ENCODE measurements at regions not wholly inside any gene's neighbourhood (a gene's known extent, or its start where the extent isn't known, plus 50 kb on each side); places are given as distances from the start of the nearest gene placed in this dataset.

DNA sequence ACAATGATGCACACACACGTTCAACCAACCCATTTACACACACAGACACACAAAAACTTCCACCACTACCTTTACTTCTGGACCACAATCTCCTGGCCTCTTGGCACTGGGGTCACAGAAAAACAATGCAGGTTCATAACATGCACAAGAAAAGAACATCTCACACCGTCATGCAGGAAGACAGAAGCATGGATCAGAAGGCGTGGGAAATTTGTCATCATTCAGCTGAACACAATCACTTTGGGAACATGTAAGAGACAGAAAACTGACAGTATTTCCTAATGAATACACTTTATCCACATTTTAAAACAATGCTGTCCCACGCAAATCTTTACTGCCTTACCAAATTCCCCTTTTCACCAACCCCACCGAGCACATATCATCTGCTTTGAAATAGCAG lies 501.9 kb upstream of the KLHL29 start:
- no peak overlapping the region for H3K4me3 ChIP-seq
- Mint-ChIP-seq H3K27ac (no peak overlapping the region), H3K4me1 (peaks cover 33% of the 10 kb centered on the region), H3K36me3 (no peaks in the 10 kb centered on the region), H3K9me3 (no peaks in the 10 kb centered on the region), H3K4me3 (no peak overlapping the region), H3K27me3 (ENCODE audit: insufficient read depth, low read depth) (peaks cover 4% of the 10 kb centered on the region)
- H3K79me2 ChIP-seq (ENCODE audit: low read depth), result no peaks in the 10 kb centered on the region
- no peak for TF ChIP-seq EZH2phosphoT487 (IDR thresholded peaks at IDR 0.05)
- TF ChIP-seq, protein P1, sequence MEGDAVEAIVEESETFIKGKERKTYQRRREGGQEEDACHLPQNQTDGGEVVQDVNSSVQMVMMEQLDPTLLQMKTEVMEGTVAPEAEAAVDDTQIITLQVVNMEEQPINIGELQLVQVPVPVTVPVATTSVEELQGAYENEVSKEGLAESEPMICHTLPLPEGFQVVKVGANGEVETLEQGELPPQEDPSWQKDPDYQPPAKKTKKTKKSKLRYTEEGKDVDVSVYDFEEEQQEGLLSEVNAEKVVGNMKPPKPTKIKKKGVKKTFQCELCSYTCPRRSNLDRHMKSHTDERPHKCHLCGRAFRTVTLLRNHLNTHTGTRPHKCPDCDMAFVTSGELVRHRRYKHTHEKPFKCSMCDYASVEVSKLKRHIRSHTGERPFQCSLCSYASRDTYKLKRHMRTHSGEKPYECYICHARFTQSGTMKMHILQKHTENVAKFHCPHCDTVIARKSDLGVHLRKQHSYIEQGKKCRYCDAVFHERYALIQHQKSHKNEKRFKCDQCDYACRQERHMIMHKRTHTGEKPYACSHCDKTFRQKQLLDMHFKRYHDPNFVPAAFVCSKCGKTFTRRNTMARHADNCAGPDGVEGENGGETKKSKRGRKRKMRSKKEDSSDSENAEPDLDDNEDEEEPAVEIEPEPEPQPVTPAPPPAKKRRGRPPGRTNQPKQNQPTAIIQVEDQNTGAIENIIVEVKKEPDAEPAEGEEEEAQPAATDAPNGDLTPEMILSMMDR (IDR thresholded peaks at IDR 0.05), result no peak
- TF ChIP-seq EZH2 (IDR thresholded peaks at IDR 0.05), result no peak
- no peak overlapping the region for H3K27ac ChIP-seq
- H3K27me3 ChIP-seq, result no peaks in the 10 kb centered on the region
- no peaks in the 10 kb centered on the region for H4K20me1 ChIP-seq (ENCODE audit: low read depth)
- no peak overlapping the region for H2AFZ ChIP-seq (replicated peaks)
- H3K9me3 ChIP-seq (ENCODE audit: low read depth), result no peaks in the 10 kb centered on the region
- no peak for DNase-seq (ENCODE audit: low spot score)
- H3F3A ChIP-seq (ENCODE audit: low read depth), result peaks cover 7% of the 10 kb centered on the region
- no peak overlapping the region for H3K4me2 ChIP-seq
- no peaks in the 10 kb centered on the region for H3K36me3 ChIP-seq
- peaks cover 14% of the 10 kb centered on the region for H3K4me1 ChIP-seq
- no peak overlapping the region for H3K9ac ChIP-seq

DNA sequence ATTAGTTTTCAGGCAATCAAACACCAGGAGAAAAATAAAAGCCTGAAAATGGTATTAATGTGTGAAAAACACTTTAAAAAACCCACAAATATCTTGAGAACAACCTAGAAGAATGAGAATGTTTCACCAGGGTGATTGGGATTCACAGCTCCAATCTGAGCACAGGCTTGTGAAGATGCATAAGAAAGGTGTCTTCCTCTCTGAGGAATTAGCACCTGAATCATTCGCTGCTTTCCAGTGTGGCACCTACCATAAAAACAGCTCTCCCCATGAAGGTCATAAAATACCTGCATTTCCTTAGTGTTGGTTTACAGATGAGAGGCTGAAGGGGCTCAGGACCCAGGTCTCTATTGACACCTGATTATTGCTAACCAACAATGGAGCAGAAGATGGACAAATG lies 499.7 kb upstream of the KLHL29 start:
- no peaks in the 10 kb centered on the region for H3K36me3 ChIP-seq
- H4K20me1 ChIP-seq (ENCODE audit: low read depth), result no peaks in the 10 kb centered on the region
- H3K27me3 ChIP-seq, result no peaks in the 10 kb centered on the region
- H3K4me1 Mint-ChIP-seq, result peaks cover 19% of the 10 kb centered on the region
- no peak overlapping the region for H3K27ac ChIP-seq
- H3K9me3 ChIP-seq (ENCODE audit: low read depth), result no peaks in the 10 kb centered on the region
- H2AFZ ChIP-seq (replicated peaks), result no peak overlapping the region
- no peak overlapping the region for H3K4me2 ChIP-seq
- no peak overlapping the region for H3K9ac ChIP-seq
- peaks cover 9% of the 10 kb centered on the region for H3K27me3 Mint-ChIP-seq (ENCODE audit: insufficient read depth, low read depth)
- no peaks in the 10 kb centered on the region for H3F3A ChIP-seq (ENCODE audit: low read depth)
- no peak overlapping the region for H3K4me3 Mint-ChIP-seq
- no peak overlapping the region for H3K4me3 ChIP-seq
- DNase-seq (ENCODE audit: low spot score), result no peak
- peaks cover 5% of the 10 kb centered on the region for H3K4me1 ChIP-seq
- no peaks in the 10 kb centered on the region for H3K36me3 Mint-ChIP-seq
- no peak overlapping the region for H3K27ac Mint-ChIP-seq
- TF ChIP-seq EZH2phosphoT487 (IDR thresholded peaks at IDR 0.05) (no peak), EZH2 (IDR thresholded peaks at IDR 0.05) (no peak)
- TF ChIP-seq, protein P1 (IDR thresholded peaks at IDR 0.05), result no peak
- H3K9me3 Mint-ChIP-seq, result no peaks in the 10 kb centered on the region
- H3K79me2 ChIP-seq (ENCODE audit: low read depth), result no peaks in the 10 kb centered on the region

DNA sequence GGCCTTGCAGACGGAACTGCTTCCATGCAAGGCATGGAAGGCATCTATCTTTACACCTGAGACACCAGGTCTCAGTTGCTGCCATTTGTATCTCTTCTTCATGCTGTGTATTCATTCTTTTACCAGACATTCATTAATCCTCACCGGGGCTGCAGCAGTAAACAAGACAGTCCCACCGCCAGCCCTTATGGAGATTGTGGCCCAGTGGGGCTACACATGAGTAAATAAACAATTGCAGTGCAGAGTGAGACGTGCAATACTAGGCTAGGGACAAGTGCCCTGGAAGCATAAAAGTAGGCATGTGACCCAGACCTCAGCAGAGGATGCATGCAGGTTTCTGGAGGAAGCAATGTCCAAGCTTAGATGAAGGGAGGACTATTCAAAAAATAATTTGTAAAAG lies 497.6 kb upstream of the KLHL29 start:
- no peak for TF ChIP-seq EZH2 (IDR thresholded peaks at IDR 0.05)
- TF ChIP-seq, protein P1 (IDR thresholded peaks at IDR 0.05), result no peak
- TF ChIP-seq EZH2phosphoT487 (IDR thresholded peaks at IDR 0.05), result no peak
- H4K20me1 ChIP-seq (ENCODE audit: low read depth), result no peaks in the 10 kb centered on the region
- DNase-seq (ENCODE audit: low spot score), result no peak
- H3K9ac ChIP-seq, result no peak overlapping the region
- H3K36me3 ChIP-seq, result no peaks in the 10 kb centered on the region
- no peak overlapping the region for H3K4me3 ChIP-seq
- no peak overlapping the region for H3K27ac Mint-ChIP-seq
- no peaks in the 10 kb centered on the region for H3K9me3 Mint-ChIP-seq
- H3K4me3 Mint-ChIP-seq, result no peak overlapping the region
- H3K4me2 ChIP-seq, result no peak overlapping the region
- H3K4me1 Mint-ChIP-seq, result peaks cover 19% of the 10 kb centered on the region
- H3F3A ChIP-seq (ENCODE audit: low read depth), result no peaks in the 10 kb centered on the region
- no peaks in the 10 kb centered on the region for H3K79me2 ChIP-seq (ENCODE audit: low read depth)
- H3K27ac ChIP-seq, result no peak overlapping the region
- no peaks in the 10 kb centered on the region for H3K27me3 ChIP-seq
- H3K4me1 ChIP-seq, result peaks cover 5% of the 10 kb centered on the region
- peaks cover 9% of the 10 kb centered on the region for H3K27me3 Mint-ChIP-seq (ENCODE audit: insufficient read depth, low read depth)
- no peak overlapping the region for H2AFZ ChIP-seq (replicated peaks)
- H3K9me3 ChIP-seq (ENCODE audit: low read depth), result no peaks in the 10 kb centered on the region
- H3K36me3 Mint-ChIP-seq, result no peaks in the 10 kb centered on the region
